K562 (cell line): ENCODE measurements at regions not wholly inside any gene's neighbourhood (a gene's known extent, or its start where the extent isn't known, plus 50 kb on each side); places are given as distances from the start of the nearest gene placed in this dataset.

Experiments used
- ATAC-seq: fragments of 200-7000 bp; cut with Tn5 transposase; 3 replicates; pipeline ENCODE4 v1.9.1; 2020; ENCODE audit warnings: moderate library complexity
- BruUV-seq: library from RNA; stranded (reverse); fragments of 400-500 nt; replicated peaks from 2 replicates; lab custom pipeline; 2021; lab: Mats Ljungman, UMichigan
- CTCF ChIA-PET: fragments of 300-600 bp; formaldehyde crosslinking; extraction: SDS; loops from one replicate; lab custom pipeline; 2021; ENCODE audit warnings: low intra/inter-chr PET ratio; lab: Yijun Ruan, JAX
- POLR2A ChIA-PET: fragments of 300-600, 350-650 bp; sonication (Branson Sonifier 250); formaldehyde crosslinking; extraction: SDS; loops from one replicate; lab custom pipeline; 2021; ENCODE audit warnings: antibody characterized with exemption, inconsistent platforms; lab: Yijun Ruan, JAX
- DNase-seq, 4 experiments: peaks; one replicate each; pipeline versions ENCODE4 v3.0.0 to v3.0.0-alpha.2; 2011 to 2018; ENCODE audit warnings: low spot score in 3 of 4, mixed read lengths in 3 of 4; ENCODE audit errors: extremely low read depth in 1 of 4
- FAIRE-seq: peaks from 2 replicates; lab custom pipeline; 2011; peaks lifted over from hg19 to GRCh38; lab: Jason Lieb, UNC
- H2AFZ ChIP-seq: 2 replicates; pipeline ENCODE4 v1.6.0; 2011; ENCODE audit warnings: low read depth, low read length, control low read depth, inconsistent platforms
- H3K27ac ChIP-seq: fragments of 200-600 bp; 3 replicates; pipeline ENCODE4 v1.8.0; 2011; ENCODE audit warnings: low read depth, mild to moderate bottlenecking, control low read depth, inconsistent platforms, low read length, moderate library complexity, mixed read lengths; ENCODE audit errors: extremely low read depth
- H3K27me3 ChIP-seq, 2 experiments: fragments of 300-600 bp in 1 of 2; 2 replicates in 1 of 2; 3 replicates in 1 of 2; pipeline versions ENCODE4 v1.6.0 to v1.8.0; 2011; ENCODE audit warnings: inconsistent platforms in 2 of 2, low read length in 2 of 2, mild to moderate bottlenecking in 1 of 2, mixed read lengths in 1 of 2, moderate library complexity in 1 of 2; ENCODE audit not compliant: control insufficient read depth in 2 of 2, insufficient read depth in 2 of 2
- H3K36me3 ChIP-seq: fragments of 300-600 bp; 3 replicates; pipeline ENCODE4 v1.8.0; 2011; ENCODE audit warnings: mild to moderate bottlenecking, low read length, inconsistent platforms; ENCODE audit not compliant: control insufficient read depth, insufficient read depth
- H3K4me1 ChIP-seq, 2 experiments: fragments of 200-600 bp in 1 of 2; replicated peaks in 1 of 2; 2 replicates in 1 of 2; 3 replicates in 1 of 2; pipeline versions ENCODE4 v1.5.1 to v1.8.0; 2011; ENCODE audit warnings: inconsistent platforms in 2 of 2, low read length in 2 of 2, mild to moderate bottlenecking in 1 of 2, mixed read lengths in 1 of 2, moderate library complexity in 1 of 2; ENCODE audit not compliant: control insufficient read depth in 2 of 2, insufficient read depth in 2 of 2
- H3K4me2 ChIP-seq: 2 replicates; pipeline ENCODE4 v1.6.1; 2011; ENCODE audit warnings: low read length, control low read depth, inconsistent platforms, mixed read lengths; ENCODE audit not compliant: insufficient read depth
- H3K4me3 ChIP-seq: fragments of 200-600 bp; sonication (generic), shearing (Covaris generic); 2 replicates; pipeline ENCODE4 v1.5.1; 2016; ENCODE audit warnings: control low read depth, inconsistent platforms
- H3K79me2 ChIP-seq: fragments of 200-600 bp; 3 replicates; pipeline ENCODE4 v1.8.0; 2011; ENCODE audit warnings: low read length, inconsistent platforms; ENCODE audit not compliant: control insufficient read depth, insufficient read depth
- H3K9ac ChIP-seq, 2 experiments: 2 replicates each; pipeline versions ENCODE4 v1.6.0 to v1.6.1; 2011; ENCODE audit warnings: low read depth in 2 of 2, low read length in 2 of 2, control low read depth in 1 of 2, inconsistent platforms in 1 of 2, mild to moderate bottlenecking in 1 of 2, mixed read lengths in 1 of 2; ENCODE audit not compliant: insufficient read depth in 1 of 2
- H3K9me1 ChIP-seq: one replicate; pipeline ENCODE4 v1.6.0; 2011; ENCODE audit warnings: inconsistent platforms, mild to moderate bottlenecking, low read length, moderate library complexity; ENCODE audit not compliant: control insufficient read depth, insufficient read depth
- H3K9me3 ChIP-seq: replicated peaks from 2 replicates; pipeline ENCODE4 v1.5.1; 2011; ENCODE audit warnings: low read depth, low read length, inconsistent platforms; ENCODE audit not compliant: control insufficient read depth, insufficient read depth
- H4K20me1 ChIP-seq: replicated peaks from 2 replicates; pipeline ENCODE4 v1.6.1; 2011; ENCODE audit warnings: low read length, inconsistent platforms, mixed read lengths; ENCODE audit not compliant: control insufficient read depth, insufficient read depth
- BCOR ChIP-seq: fragments of 450-650 bp; IDR thresholded peaks from 2 replicates; pipeline ENCODE4 v1.6.1; 2016
- CHCHD3 ChIP-seq: fragments of 250-450 bp; sonication (Bioruptor Pico); IDR thresholded peaks from 2 replicates; pipeline ENCODE4 v2.1.2; 2022; ENCODE audit warnings: mild to moderate bottlenecking
- HNRNPLL ChIP-seq: fragments of 200-400 bp; formaldehyde crosslinking; IDR thresholded peaks from 2 replicates; pipeline ENCODE4 v1.6.1; 2017; ENCODE audit warnings: low read length, low read depth, mild to moderate bottlenecking; ENCODE audit not compliant: poor library complexity, severe bottlenecking
- POLR2A ChIP-seq: fragments of 450-650 bp; conservative IDR thresholded peaks from 2 replicates; pipeline ENCODE4 v1.6.1; 2016
- RBM17 ChIP-seq: fragments of 200-400 bp; formaldehyde crosslinking; IDR thresholded peaks from 2 replicates; pipeline ENCODE4 v1.6.1; 2017; ENCODE audit warnings: low read depth, mild to moderate bottlenecking, low read length, borderline replicate concordance
- SIRT6 ChIP-seq: IDR thresholded peaks from one replicate; pipeline ENCODE4 v1.6.1; 2012; ENCODE audit warnings: low read depth, mild to moderate bottlenecking, control low read depth, inconsistent platforms, low read length, moderate library complexity
- THAP7 ChIP-seq: fragments of 250-450 bp; sonication (Bioruptor Pico); IDR thresholded peaks from 2 replicates; pipeline ENCODE4 v1.5.0; 2021
- USF2 ChIP-seq: sonication (generic); formaldehyde crosslinking; IDR thresholded peaks from 2 replicates; pipeline ENCODE4 v1.5.0; 2020; ENCODE audit warnings: missing genetic modification reagents
- ZNF274 ChIP-seq: IDR thresholded peaks from 2 replicates; pipeline ENCODE4 v1.6.1; 2011; ENCODE audit warnings: low read depth, mild to moderate bottlenecking, low read length, moderate library complexity, borderline replicate concordance
- ZNF511 ChIP-seq: sonication (generic); formaldehyde crosslinking; IDR thresholded peaks from 2 replicates; pipeline ENCODE4 v1.8.0; 2022; ENCODE audit warnings: mild to moderate bottlenecking, missing genetic modification reagents
- ZNF785 ChIP-seq: fragments of 250-450 bp; sonication (Bioruptor Pico); IDR thresholded peaks from 2 replicates; pipeline ENCODE4 v1.4.0; 2020; ENCODE audit warnings: mild to moderate bottlenecking
- WGBS: fragments of 100-300 bp; shearing (Covaris generic); methylation state at CpG from one replicate; pipeline ENCODE4 v1.1.6; 2016; ENCODE audit warnings: low coverage, mixed read lengths; ENCODE audit not compliant: insufficient coverage; ENCODE audit errors: missing lambda C conversion rate; 5-methylcytosine and 5-hydroxymethylcytosine counted together
- in situ Hi-C: fragments of 300-500 bp; cut with MboI; formaldehyde crosslinking; loops from 4 replicates; pipeline ENCODE4 v1.15.0; 2018; ENCODE audit warnings: inconsistent platforms, mixed read lengths
- intact Hi-C: fragments of 100-400 bp; cut with micrococcal nuclease; formaldehyde crosslinking; loops from 2 replicates; pipeline ENCODE4 v1.14.2; 2022

GRCh38 chr13:63048653-63049052 lies 1633.0 kb upstream of the PCDH20 start (continued):
- no peak for TF ChIP-seq ZNF785 (CRISPR knock-in tag)
- TF ChIP-seq ZNF511 = no peak
- TF ChIP-seq ZNF274 = no peak
- TF ChIP-seq HNRNPLL = no peak
- TF ChIP-seq SIRT6 = no peak

GRCh38 chr13:63044589-63045313 lies 1629.1 kb upstream of the PCDH20 start:
- in situ Hi-C loops (no loop called here), intact Hi-C loops (no loop called here)
- Histone ChIP-seq H3K4me1 (no peaks in the 10 kb centered on the region), H3K36me3 (no peaks in the 10 kb centered on the region), H4K20me1 (no peaks in the 10 kb centered on the region), H3K9me1 (no peaks in the 10 kb centered on the region), H3K79me2 (no peaks in the 10 kb centered on the region), H2AFZ (no peak overlapping the region), H3K4me2 (no peak overlapping the region), H3K9ac (no peak overlapping the region), H3K27me3 (no peaks in the 10 kb centered on the region), H3K9me3 (no peaks in the 10 kb centered on the region), H3K27ac (no peak overlapping the region), H3K4me3 (no peak overlapping the region)
- no peak for TF ChIP-seq ZNF511
- no peak for TF ChIP-seq USF2 (CRISPR knock-in tag)
- TF ChIP-seq BCOR = no peak
- no peak for TF ChIP-seq RBM17
- TF ChIP-seq POLR2A = no peak
- no peak for TF ChIP-seq THAP7 (CRISPR knock-in tag)
- no peak for TF ChIP-seq CHCHD3 (CRISPR knock-in tag)
- POLR2A ChIA-PET = no interaction called here
- WGBS = 1% methylated on average over 4 of the region's 6 CpGs
- no TSS peak for BruUV-seq
- FAIRE-seq (no peak), ATAC-seq (no peak), DNase-seq (no peak)
- CTCF ChIA-PET = interaction anchor here (0.6 kb wide), 1 partner anchor 606 kb away, joined by 3 read pairs; no protein-coding TSS in a partner anchor
